ENCODE measurements at regions not wholly inside any gene's neighbourhood (a gene's known extent, or its start where the extent isn't known, plus 50 kb on each side); places are given as distances from the start of the nearest gene placed in this dataset.

DNA sequence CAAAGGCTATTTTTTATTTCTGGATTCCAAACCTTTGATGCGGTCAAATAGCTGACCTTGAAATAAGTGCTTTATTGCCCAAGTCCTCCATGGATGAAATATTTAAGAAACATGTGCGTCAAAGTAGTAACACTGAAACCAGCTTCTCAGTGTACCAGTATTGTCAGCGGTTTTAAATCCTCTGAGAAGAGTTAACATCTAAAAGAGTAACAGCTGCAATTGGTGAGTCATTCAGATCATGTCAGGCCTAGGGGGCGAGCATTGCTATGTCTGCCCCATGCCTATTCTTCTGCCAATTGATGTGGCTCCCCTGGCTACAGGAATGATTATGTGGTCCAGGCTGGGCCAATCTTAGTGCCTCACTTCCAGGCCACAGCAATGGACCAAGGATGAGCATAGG, 263.3 kb upstream of the SORL1-AS1 start:
- no peaks in the 10 kb centered on the region for H3K27me3 ChIP-seq (ENCODE audit: control insufficient read depth, extremely low read depth, insufficient read depth, low read length)
- H3K4me1 ChIP-seq (ENCODE audit: control insufficient read depth, extremely low read depth, insufficient read depth, low read length) = no peaks in the 10 kb centered on the region
- H3K79me2 ChIP-seq (ENCODE audit: control insufficient read depth, insufficient read depth, low read length) = no peaks in the 10 kb centered on the region
- no peaks in the 10 kb centered on the region for H3K9me1 ChIP-seq (ENCODE audit: control insufficient read depth, extremely low read depth, insufficient read depth, low read length)
- H3K4me2 ChIP-seq (ENCODE audit: control insufficient read depth, extremely low read depth, insufficient read depth, low read depth, low read length) = no peak overlapping the region
- no peaks in the 10 kb centered on the region for H4K20me1 ChIP-seq (ENCODE audit: control insufficient read depth, extremely low read depth, insufficient read depth, low read length)
- no peak for FAIRE-seq
- dilution Hi-C loops (cut with MboI; ENCODE audit: extremely low pct_ligation_motif_present, low sequenced_read_pairs) = no loop called here
- no peak overlapping the region for H3K9ac ChIP-seq (ENCODE audit: control insufficient read depth, extremely low read depth, insufficient read depth, low read length)
- H3K4me3 ChIP-seq (ENCODE audit: control insufficient read depth in 2 of 3, extremely low read depth in 1 of 3, insufficient read depth in 2 of 3, low read depth in 1 of 3, low read length in 3 of 3) = no peak overlapping the region
- no peak overlapping the region for H3K27ac ChIP-seq (ENCODE audit: control insufficient read depth, insufficient read depth, low read length)
- TF ChIP-seq, protein P1, sequence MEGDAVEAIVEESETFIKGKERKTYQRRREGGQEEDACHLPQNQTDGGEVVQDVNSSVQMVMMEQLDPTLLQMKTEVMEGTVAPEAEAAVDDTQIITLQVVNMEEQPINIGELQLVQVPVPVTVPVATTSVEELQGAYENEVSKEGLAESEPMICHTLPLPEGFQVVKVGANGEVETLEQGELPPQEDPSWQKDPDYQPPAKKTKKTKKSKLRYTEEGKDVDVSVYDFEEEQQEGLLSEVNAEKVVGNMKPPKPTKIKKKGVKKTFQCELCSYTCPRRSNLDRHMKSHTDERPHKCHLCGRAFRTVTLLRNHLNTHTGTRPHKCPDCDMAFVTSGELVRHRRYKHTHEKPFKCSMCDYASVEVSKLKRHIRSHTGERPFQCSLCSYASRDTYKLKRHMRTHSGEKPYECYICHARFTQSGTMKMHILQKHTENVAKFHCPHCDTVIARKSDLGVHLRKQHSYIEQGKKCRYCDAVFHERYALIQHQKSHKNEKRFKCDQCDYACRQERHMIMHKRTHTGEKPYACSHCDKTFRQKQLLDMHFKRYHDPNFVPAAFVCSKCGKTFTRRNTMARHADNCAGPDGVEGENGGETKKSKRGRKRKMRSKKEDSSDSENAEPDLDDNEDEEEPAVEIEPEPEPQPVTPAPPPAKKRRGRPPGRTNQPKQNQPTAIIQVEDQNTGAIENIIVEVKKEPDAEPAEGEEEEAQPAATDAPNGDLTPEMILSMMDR (optimal IDR thresholded peaks at IDR 0.05 in 1 of 3, IDR thresholded peaks at IDR 0.05 in 1 of 3, conservative IDR thresholded peaks at IDR 0.05 in 1 of 3; ENCODE audit: extremely low read depth in 1 of 3, insufficient read depth in 2 of 3, low read length in 3 of 3) = no peak
- no peak for DNase-seq (ENCODE audit: low read depth, low spot score)
- H3K36me3 ChIP-seq (ENCODE audit: control insufficient read depth in 2 of 2, extremely low read depth in 1 of 2, insufficient read depth in 2 of 2, low read length in 2 of 2) = no peaks in the 10 kb centered on the region
- H3K9me3 ChIP-seq (ENCODE audit: control insufficient read depth, low read depth, low read length) = no peaks in the 10 kb centered on the region
- no peak overlapping the region for H2AFZ ChIP-seq (ENCODE audit: control insufficient read depth, low read length)

- DNase-seq (ENCODE audit: low read depth, low spot score) (no peak), FAIRE-seq (no peak)
- no peak overlapping the region for H3K27ac ChIP-seq (ENCODE audit: control insufficient read depth, insufficient read depth, low read length)
- no peak overlapping the region for H2AFZ ChIP-seq (ENCODE audit: control insufficient read depth, low read length)
- H3K4me3 ChIP-seq (ENCODE audit: control insufficient read depth in 2 of 3, extremely low read depth in 1 of 3, insufficient read depth in 2 of 3, low read depth in 1 of 3, low read length in 3 of 3) = no peak overlapping the region
- no peaks in the 10 kb centered on the region for H3K4me1 ChIP-seq (ENCODE audit: control insufficient read depth, extremely low read depth, insufficient read depth, low read length)
- TF ChIP-seq, protein P1 (optimal IDR thresholded peaks at IDR 0.05 in 1 of 3, IDR thresholded peaks at IDR 0.05 in 1 of 3, conservative IDR thresholded peaks at IDR 0.05 in 1 of 3; ENCODE audit: extremely low read depth in 1 of 3, insufficient read depth in 2 of 3, low read length in 3 of 3) = no peak
- TF ChIP-seq EZH2 (IDR thresholded peaks at IDR 0.05; ENCODE audit: low read length) = no peak
- H3K9me3 ChIP-seq (ENCODE audit: control insufficient read depth, low read depth, low read length) = no peaks in the 10 kb centered on the region
- dilution Hi-C loops (cut with MboI; ENCODE audit: extremely low pct_ligation_motif_present, low sequenced_read_pairs) = no loop called here
- no peak overlapping the region for H3K9ac ChIP-seq (ENCODE audit: control insufficient read depth, extremely low read depth, insufficient read depth, low read length)
- no peaks in the 10 kb centered on the region for H3K36me3 ChIP-seq (ENCODE audit: control insufficient read depth in 2 of 2, extremely low read depth in 1 of 2, insufficient read depth in 2 of 2, low read length in 2 of 2)
- H3K9me1 ChIP-seq (ENCODE audit: control insufficient read depth, extremely low read depth, insufficient read depth, low read length) = no peaks in the 10 kb centered on the region
- no peaks in the 10 kb centered on the region for H3K79me2 ChIP-seq (ENCODE audit: control insufficient read depth, insufficient read depth, low read length)
- H4K20me1 ChIP-seq (ENCODE audit: control insufficient read depth, extremely low read depth, insufficient read depth, low read length) = no peaks in the 10 kb centered on the region
- H3K4me2 ChIP-seq (ENCODE audit: control insufficient read depth, extremely low read depth, insufficient read depth, low read depth, low read length) = no peak overlapping the region
- no peaks in the 10 kb centered on the region for H3K27me3 ChIP-seq (ENCODE audit: control insufficient read depth, extremely low read depth, insufficient read depth, low read length)
Measured at GRCh38 chr11:121715405-121715804, 262.6 kb upstream of the SORL1-AS1 start.

Measured in keratinocyte (primary cell).